Endodermal cell (in vitro differentiated cells): ENCODE measurements at regions not wholly inside any gene's neighbourhood (a gene's known extent, or its start where the extent isn't known, plus 50 kb on each side); places are given as distances from the start of the nearest gene placed in this dataset.

Experiments
- DNase-seq: peaks from one replicate; pipeline ENCODE4 v3.0.0-alpha.2; 2017
- H3K27ac ChIP-seq: 2 replicates; pipeline ENCODE4 v1.5.1; 2013; ENCODE audit warnings: mild to moderate bottlenecking, low read depth, low read length, moderate library complexity
- H3K27me3 ChIP-seq: 2 replicates; pipeline ENCODE4 v1.6.1; 2013; ENCODE audit warnings: mild to moderate bottlenecking, low read length, moderate library complexity; ENCODE audit not compliant: insufficient read depth, control insufficient read depth, poor library complexity, severe bottlenecking
- H3K36me3 ChIP-seq: 2 replicates; pipeline ENCODE4 v1.7.0; 2013; ENCODE audit warnings: mild to moderate bottlenecking, low read length, moderate library complexity; ENCODE audit not compliant: control insufficient read depth, insufficient read depth
- H3K4me1 ChIP-seq: one replicate; pipeline ENCODE4 v1.7.0; 2013; ENCODE audit warnings: low read length; ENCODE audit not compliant: control insufficient read depth, insufficient read depth
- H3K4me3 ChIP-seq: 2 replicates; pipeline ENCODE4 v1.5.1; 2013; ENCODE audit warnings: mild to moderate bottlenecking, low read length, moderate library complexity
- H3K9ac ChIP-seq: 2 replicates; pipeline ENCODE4 v1.6.1; 2013; ENCODE audit warnings: mild to moderate bottlenecking, low read length, moderate library complexity; ENCODE audit not compliant: poor library complexity, severe bottlenecking; ENCODE audit errors: extremely low read depth
- H3K9me3 ChIP-seq: 2 replicates; pipeline ENCODE4 v1.6.1; 2013; ENCODE audit warnings: mild to moderate bottlenecking, low read length, moderate library complexity; ENCODE audit not compliant: control insufficient read depth
- H3K27ac Mint-ChIP-seq: 2 replicates; pipeline ENCODE4 v1.8.0; 2020; ENCODE audit warnings: mixed read lengths
- H3K27me3 Mint-ChIP-seq: 2 replicates; pipeline ENCODE4 v1.8.0; 2021; ENCODE audit warnings: mild to moderate bottlenecking, mixed read lengths; ENCODE audit not compliant: insufficient read depth
- H3K36me3 Mint-ChIP-seq: 2 replicates; pipeline ENCODE4 v1.8.0; 2020; ENCODE audit warnings: low read depth, mixed read lengths
- H3K4me1 Mint-ChIP-seq: 2 replicates; pipeline ENCODE4 v1.8.0; 2020; ENCODE audit warnings: mixed read lengths
- H3K4me3 Mint-ChIP-seq: 2 replicates; pipeline ENCODE4 v1.8.0; 2020; ENCODE audit warnings: mild to moderate bottlenecking, moderate library complexity, mixed read lengths
- H3K9me3 Mint-ChIP-seq: 2 replicates; pipeline ENCODE4 v1.8.0; 2020; ENCODE audit warnings: mild to moderate bottlenecking, mixed read lengths
- CTCF ChIP-seq: fragments of 200-600 bp; sonication (generic); conservative IDR thresholded peaks from 2 replicates; pipeline ENCODE4 v1.5.0; 2021; ENCODE audit warnings: antibody characterized with exemption, mild to moderate bottlenecking
- WGBS, 2 experiments: methylation state at CpG; one replicate each; pipeline versions ENCODE4 v1.1.5 to v1.1.7; 2013; ENCODE audit warnings: missing lambda C conversion rate in 2 of 2, mixed read lengths in 1 of 2; ENCODE audit not compliant: insufficient coverage in 1 of 2, insufficient read length in 1 of 2; 5-methylcytosine and 5-hydroxymethylcytosine counted together

GRCh38 chr11:106236295-106236694 lies 158.8 kb downstream of the AASDHPPT start:
- H3K27ac Mint-ChIP-seq, result no peak overlapping the region
- H3K36me3 ChIP-seq, result no peaks in the 10 kb centered on the region

GRCh38 chr11:106238704-106239360 lies 161.4 kb downstream of the AASDHPPT start:
- Mint-ChIP-seq H3K4me1 (no peaks in the 10 kb centered on the region), H3K27ac (no peak overlapping the region), H3K4me3 (no peak overlapping the region), H3K27me3 (no peaks in the 10 kb centered on the region), H3K9me3 (no peaks in the 10 kb centered on the region), H3K36me3 (no peaks in the 10 kb centered on the region)
- no peaks in the 10 kb centered on the region for H3K27me3 ChIP-seq
- H3K9me3 ChIP-seq, result no peaks in the 10 kb centered on the region
- TF ChIP-seq CTCF, result no peak
- no peaks in the 10 kb centered on the region for H3K4me1 ChIP-seq
- no peaks in the 10 kb centered on the region for H3K36me3 ChIP-seq
- H3K4me3 ChIP-seq, result no peak overlapping the region
- H3K27ac ChIP-seq, result no peak overlapping the region
- H3K9ac ChIP-seq, result no peak overlapping the region
- no peak for DNase-seq
- WGBS, 2 experiments, result 100% methylated on average over 1 of the region's 1 CpG

More at GRCh38 chr11:106236295-106236694, 158.8 kb downstream of the AASDHPPT start:
- Histone ChIP-seq H3K27ac (no peak overlapping the region), H3K27me3 (no peaks in the 10 kb centered on the region), H3K9me3 (no peaks in the 10 kb centered on the region), H3K4me1 (no peaks in the 10 kb centered on the region), H3K4me3 (no peak overlapping the region), H3K9ac (no peak overlapping the region)
- no peaks in the 10 kb centered on the region for H3K27me3 Mint-ChIP-seq
- no peaks in the 10 kb centered on the region for H3K9me3 Mint-ChIP-seq
- WGBS, 2 experiments, result 97% methylated on average over 2 of the region's 2 CpGs; no CpG with 5 or more reads in 1 of the 2 experiments
- H3K36me3 Mint-ChIP-seq, result no peaks in the 10 kb centered on the region
- H3K4me3 Mint-ChIP-seq, result no peak overlapping the region
- no peak for DNase-seq
- H3K4me1 Mint-ChIP-seq, result no peaks in the 10 kb centered on the region
- no peak for TF ChIP-seq CTCF

- H3K36me3 ChIP-seq, result no peaks in the 10 kb centered on the region
- TF ChIP-seq CTCF, result no peak
- H3K27ac ChIP-seq, result no peak overlapping the region
- no peaks in the 10 kb centered on the region for H3K36me3 Mint-ChIP-seq
- H3K4me3 Mint-ChIP-seq, result no peak overlapping the region
- H3K27ac Mint-ChIP-seq, result no peak overlapping the region
- no peak overlapping the region for H3K4me3 ChIP-seq
- H3K27me3 Mint-ChIP-seq, result no peaks in the 10 kb centered on the region
- H3K4me1 ChIP-seq, result no peaks in the 10 kb centered on the region
- 94 to 98% methylated on average over 6 of the region's 6 CpGs for WGBS, 2 experiments
- no peak overlapping the region for H3K9ac ChIP-seq
- no peaks in the 10 kb centered on the region for H3K4me1 Mint-ChIP-seq
- H3K27me3 ChIP-seq, result no peaks in the 10 kb centered on the region
- H3K9me3 ChIP-seq, result peaks cover 14% of the 10 kb centered on the region
- peaks cover 17% of the 10 kb centered on the region for H3K9me3 Mint-ChIP-seq
- no peak for DNase-seq
Measured at GRCh38 chr11:106241601-106242257, 164.3 kb downstream of the AASDHPPT start.
